MM.1S (cell line): ENCODE measurements at regions not wholly inside any gene's neighbourhood (a gene's known extent, or its start where the extent isn't known, plus 50 kb on each side); places are given as distances from the start of the nearest gene placed in this dataset.

ENCODE experiments used
- DNase-seq: peaks from one replicate; pipeline ENCODE4 v3.0.0-alpha.2; 2015
- H2AFZ ChIP-seq: fragments of 300-600 bp; sonication (generic); 2 replicates; pipeline ENCODE4 v1.6.0; 2016; ENCODE audit warnings: antibody characterized with exemption, low read length
- H3F3A ChIP-seq: fragments of 300-600 bp; sonication (generic); 2 replicates; pipeline ENCODE4 v1.6.1; 2016; ENCODE audit warnings: mild to moderate bottlenecking, antibody characterized with exemption, low read length, moderate library complexity, mixed read lengths; ENCODE audit not compliant: insufficient read depth
- H3K27ac ChIP-seq: fragments of 300-600 bp; sonication (generic); 2 replicates; pipeline ENCODE4 v1.5.1; 2016; ENCODE audit warnings: mild to moderate bottlenecking, low read length
- H3K27me3 ChIP-seq: fragments of 300-600 bp; sonication (generic); replicated peaks from 2 replicates; pipeline ENCODE4 v1.6.0; 2016; ENCODE audit warnings: low read length; ENCODE audit not compliant: insufficient read depth
- H3K36me3 ChIP-seq: fragments of 300-600 bp; sonication (generic); replicated peaks from 2 replicates; pipeline ENCODE4 v1.6.1; 2016; ENCODE audit warnings: mild to moderate bottlenecking, low read length, mixed read lengths; ENCODE audit not compliant: insufficient read depth
- H3K4me1 ChIP-seq: fragments of 300-600 bp; sonication (generic); 2 replicates; pipeline ENCODE4 v1.6.1; 2016; ENCODE audit warnings: low read length, mixed read lengths
- H3K4me2 ChIP-seq: fragments of 300-600 bp; sonication (generic); 2 replicates; pipeline ENCODE4 v1.6.0; 2016; ENCODE audit warnings: low read depth, low read length
- H3K4me3 ChIP-seq: fragments of 300-600 bp; sonication (generic); 2 replicates; pipeline ENCODE4 v1.5.1; 2016; ENCODE audit warnings: low read length, mixed read lengths
- H3K79me2 ChIP-seq: fragments of 300-600 bp; sonication (generic); 2 replicates; pipeline ENCODE4 v1.6.1; 2016; ENCODE audit warnings: mixed run types, low read length, mixed read lengths
- H3K9ac ChIP-seq: fragments of 300-600 bp; sonication (generic); 2 replicates; pipeline ENCODE4 v1.6.1; 2016; ENCODE audit warnings: low read length, mixed read lengths
- H3K9me2 ChIP-seq: fragments of 300-600 bp; sonication (generic); replicated peaks from 2 replicates; pipeline ENCODE4 v1.6.1; 2016; ENCODE audit warnings: mild to moderate bottlenecking, low read length, mixed read lengths; ENCODE audit not compliant: insufficient read depth
- H3K9me3 ChIP-seq: fragments of 300-600 bp; sonication (generic); replicated peaks from 2 replicates; pipeline ENCODE4 v1.6.1; 2016; ENCODE audit warnings: mild to moderate bottlenecking, low read length, mixed read lengths; ENCODE audit not compliant: insufficient read depth
- H4K20me1 ChIP-seq: fragments of 300-600 bp; sonication (generic); 2 replicates; pipeline ENCODE4 v1.6.1; 2016; ENCODE audit warnings: mild to moderate bottlenecking, low read length, moderate library complexity, mixed read lengths; ENCODE audit not compliant: insufficient read depth
- CTCF ChIP-seq: fragments of 300-600 bp; sonication (generic); IDR thresholded peaks from 2 replicates; pipeline ENCODE4 v1.5.1; 2016; ENCODE audit warnings: antibody characterized with exemption, low read length, mixed read lengths
- EZH2 ChIP-seq: fragments of 300-600 bp; sonication (generic); optimal IDR thresholded peaks from 2 replicates; pipeline ENCODE3; 2017; ENCODE audit warnings: low read depth, mild to moderate bottlenecking, antibody characterized with exemption, low read length, mixed read lengths
- EZH2phosphoT487 ChIP-seq: fragments of 300-600 bp; sonication (generic); IDR thresholded peaks from 2 replicates; pipeline ENCODE4 v1.6.1; 2018; ENCODE audit warnings: antibody characterized with exemption, low read length

GRCh38 chr3:187913617-187914033 lies 168.4 kb upstream of the BCL6 start:
- H3K36me3 ChIP-seq, result no peaks in the 10 kb centered on the region
- TF ChIP-seq EZH2, result no peak
- no peak for TF ChIP-seq EZH2phosphoT487
- TF ChIP-seq CTCF, result no peak
- no peaks in the 10 kb centered on the region for H3K4me1 ChIP-seq
- no peak overlapping the region for H3K4me3 ChIP-seq
- H3K4me2 ChIP-seq, result no peak overlapping the region
- DNase-seq, result no peak
- no peaks in the 10 kb centered on the region for H3F3A ChIP-seq
- no peaks in the 10 kb centered on the region for H3K9me2 ChIP-seq
- no peaks in the 10 kb centered on the region for H3K27me3 ChIP-seq
- H3K9me3 ChIP-seq, result no peaks in the 10 kb centered on the region
- H2AFZ ChIP-seq, result no peak overlapping the region
- no peak overlapping the region for H3K27ac ChIP-seq
- H3K79me2 ChIP-seq, result no peaks in the 10 kb centered on the region
- H4K20me1 ChIP-seq, result no peaks in the 10 kb centered on the region
- H3K9ac ChIP-seq, result no peak overlapping the region

GRCh38 chr3:187914231-187914630 lies 169.0 kb upstream of the BCL6 start:
- no peaks in the 10 kb centered on the region for H4K20me1 ChIP-seq
- H2AFZ ChIP-seq, result no peak overlapping the region
- no peaks in the 10 kb centered on the region for H3F3A ChIP-seq
- no peaks in the 10 kb centered on the region for H3K79me2 ChIP-seq
- H3K9me3 ChIP-seq, result no peaks in the 10 kb centered on the region
- H3K27me3 ChIP-seq, result no peaks in the 10 kb centered on the region
- no peak overlapping the region for H3K9ac ChIP-seq
- H3K4me3 ChIP-seq, result no peak overlapping the region
- no peak overlapping the region for H3K27ac ChIP-seq
- no peaks in the 10 kb centered on the region for H3K36me3 ChIP-seq
- DNase-seq, result no peak
- H3K4me2 ChIP-seq, result no peak overlapping the region
- H3K9me2 ChIP-seq, result no peaks in the 10 kb centered on the region
- H3K4me1 ChIP-seq, result no peaks in the 10 kb centered on the region
- TF ChIP-seq CTCF (no peak), EZH2phosphoT487 (no peak), EZH2 (no peak)

GRCh38 chr3:187916072-187916471 lies 170.8 kb upstream of the BCL6 start:
- Histone ChIP-seq H3K4me2 (no peak overlapping the region), H4K20me1 (no peaks in the 10 kb centered on the region), H3F3A (no peaks in the 10 kb centered on the region), H3K27me3 (no peaks in the 10 kb centered on the region), H3K9me2 (no peaks in the 10 kb centered on the region), H3K27ac (no peak overlapping the region), H3K9me3 (no peaks in the 10 kb centered on the region), H3K4me1 (no peaks in the 10 kb centered on the region), H3K36me3 (no peaks in the 10 kb centered on the region), H2AFZ (no peak overlapping the region), H3K9ac (no peak overlapping the region), H3K79me2 (no peaks in the 10 kb centered on the region), H3K4me3 (no peak overlapping the region)
- no peak for DNase-seq
- TF ChIP-seq CTCF (no peak), EZH2phosphoT487 (no peak), EZH2 (no peak)
